ENCODE measurements at regions not wholly inside any gene's neighbourhood (a gene's known extent, or its start where the extent isn't known, plus 50 kb on each side); places are given as distances from the start of the nearest gene placed in this dataset.

DNA sequence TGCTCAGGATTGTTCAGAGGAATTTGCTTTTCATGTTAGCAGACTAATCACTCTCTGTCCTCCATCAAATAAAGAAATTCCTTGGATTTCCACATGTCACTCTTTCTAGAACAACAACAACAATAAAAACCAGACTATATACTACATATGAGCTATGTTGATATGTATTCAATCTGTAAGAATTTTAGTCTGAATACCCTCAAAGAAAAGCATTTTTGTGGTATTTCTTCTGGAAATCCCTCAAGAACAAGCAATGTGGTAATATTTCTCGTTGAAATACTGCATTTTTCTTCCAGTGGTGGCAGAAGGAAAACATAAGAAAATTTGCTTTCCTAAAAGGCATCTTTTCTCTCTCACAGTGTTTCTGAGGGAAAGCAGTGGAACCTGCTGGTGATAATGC lies 312.6 kb upstream of the RSPO3 start:
- Histone ChIP-seq H4K20me1 (ENCODE audit: control insufficient read depth, insufficient read depth, low read depth, low read length) (no peaks in the 10 kb centered on the region), H3K4me1 (ENCODE audit: control insufficient read depth, low read length) (no peaks in the 10 kb centered on the region), H3F3A (ENCODE audit: control insufficient read depth, insufficient read depth) (no peaks in the 10 kb centered on the region), H3K27me3 (ENCODE audit: control insufficient read depth, low read length) (peaks cover 12% of the 10 kb centered on the region; the same call in 1 of the 2 replicates), H3K9me2 (replicated peaks; ENCODE audit: control insufficient read depth, low read length) (no peaks in the 10 kb centered on the region), H3K4me3 (ENCODE audit: low read length) (no peak overlapping the region), H3K4me2 (ENCODE audit: low read length) (no peak overlapping the region), H3K36me3 (ENCODE audit: control insufficient read depth, low read length) (no peaks in the 10 kb centered on the region), H3K79me2 (ENCODE audit: control insufficient read depth, low read length) (no peaks in the 10 kb centered on the region), H3K9me3 (ENCODE audit: control insufficient read depth, insufficient read depth, low read length) (no peaks in the 10 kb centered on the region), H3K27ac (ENCODE audit: low read depth, low read length) (no peak overlapping the region)
- TF ChIP-seq, protein P1, sequence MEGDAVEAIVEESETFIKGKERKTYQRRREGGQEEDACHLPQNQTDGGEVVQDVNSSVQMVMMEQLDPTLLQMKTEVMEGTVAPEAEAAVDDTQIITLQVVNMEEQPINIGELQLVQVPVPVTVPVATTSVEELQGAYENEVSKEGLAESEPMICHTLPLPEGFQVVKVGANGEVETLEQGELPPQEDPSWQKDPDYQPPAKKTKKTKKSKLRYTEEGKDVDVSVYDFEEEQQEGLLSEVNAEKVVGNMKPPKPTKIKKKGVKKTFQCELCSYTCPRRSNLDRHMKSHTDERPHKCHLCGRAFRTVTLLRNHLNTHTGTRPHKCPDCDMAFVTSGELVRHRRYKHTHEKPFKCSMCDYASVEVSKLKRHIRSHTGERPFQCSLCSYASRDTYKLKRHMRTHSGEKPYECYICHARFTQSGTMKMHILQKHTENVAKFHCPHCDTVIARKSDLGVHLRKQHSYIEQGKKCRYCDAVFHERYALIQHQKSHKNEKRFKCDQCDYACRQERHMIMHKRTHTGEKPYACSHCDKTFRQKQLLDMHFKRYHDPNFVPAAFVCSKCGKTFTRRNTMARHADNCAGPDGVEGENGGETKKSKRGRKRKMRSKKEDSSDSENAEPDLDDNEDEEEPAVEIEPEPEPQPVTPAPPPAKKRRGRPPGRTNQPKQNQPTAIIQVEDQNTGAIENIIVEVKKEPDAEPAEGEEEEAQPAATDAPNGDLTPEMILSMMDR (IDR thresholded peaks at IDR 0.05; ENCODE audit: low read depth, low read length, poor library complexity, severe bottlenecking): no peak
- TF ChIP-seq EZH2phosphoT487 (IDR thresholded peaks at IDR 0.05; ENCODE audit: borderline replicate concordance, low read length): no peak

DNA sequence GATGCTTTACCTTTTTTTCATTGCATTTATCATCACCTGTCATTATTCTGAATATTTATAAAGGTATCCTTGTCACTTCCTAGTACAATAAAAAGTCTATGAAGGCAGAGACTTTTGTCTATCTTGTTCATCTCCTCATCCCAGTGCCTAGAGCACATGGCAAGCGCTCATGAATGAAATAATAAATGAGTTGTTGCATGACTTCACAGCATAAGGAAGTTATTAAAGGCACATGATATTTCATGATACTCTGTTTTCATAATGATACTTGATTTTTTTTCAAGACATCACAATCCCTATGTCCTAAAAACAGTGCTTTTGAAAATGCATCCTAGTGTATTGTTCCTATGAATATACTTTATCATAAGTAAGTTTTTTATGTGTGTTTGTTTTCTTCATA lies 310.6 kb upstream of the RSPO3 start:
- no peak for TF ChIP-seq EZH2phosphoT487 (IDR thresholded peaks at IDR 0.05; ENCODE audit: borderline replicate concordance, low read length)
- TF ChIP-seq, protein P1 (IDR thresholded peaks at IDR 0.05; ENCODE audit: low read depth, low read length, poor library complexity, severe bottlenecking): no peak
- Histone ChIP-seq H3K4me2 (ENCODE audit: low read length) (no peak overlapping the region), H3K4me1 (ENCODE audit: control insufficient read depth, low read length) (no peaks in the 10 kb centered on the region), H3K4me3 (ENCODE audit: low read length) (no peak overlapping the region), H3K9me2 (replicated peaks; ENCODE audit: control insufficient read depth, low read length) (no peaks in the 10 kb centered on the region), H3K9me3 (ENCODE audit: control insufficient read depth, insufficient read depth, low read length) (no peaks in the 10 kb centered on the region), H3K27ac (ENCODE audit: low read depth, low read length) (no peak overlapping the region), H3K27me3 (ENCODE audit: control insufficient read depth, low read length) (peaks cover 3% of the 10 kb centered on the region; the same call in 1 of the 2 replicates), H4K20me1 (ENCODE audit: control insufficient read depth, insufficient read depth, low read depth, low read length) (no peaks in the 10 kb centered on the region), H3F3A (ENCODE audit: control insufficient read depth, insufficient read depth) (no peaks in the 10 kb centered on the region), H3K79me2 (ENCODE audit: control insufficient read depth, low read length) (no peaks in the 10 kb centered on the region), H3K36me3 (ENCODE audit: control insufficient read depth, low read length) (no peaks in the 10 kb centered on the region)

DNA sequence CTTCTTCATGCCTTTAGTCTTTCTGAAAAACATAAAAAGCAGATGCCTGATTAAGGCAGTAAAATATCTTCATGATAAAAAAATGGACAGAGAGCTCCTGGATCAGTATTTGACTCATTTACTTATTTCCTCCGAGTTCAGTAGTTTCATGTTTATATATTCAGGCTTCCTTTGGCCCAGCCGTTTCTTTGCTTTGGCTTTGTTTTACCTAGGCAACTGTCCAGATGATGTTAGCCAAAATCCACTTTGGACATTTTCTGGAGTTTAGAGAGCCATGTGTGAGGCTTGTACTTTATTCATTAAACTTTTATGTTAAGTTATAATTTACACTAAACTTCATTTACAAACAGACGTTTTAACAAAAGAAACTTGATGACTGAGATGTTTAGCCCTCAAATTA lies 307.1 kb upstream of the RSPO3 start:
- H4K20me1 ChIP-seq (ENCODE audit: control insufficient read depth, insufficient read depth, low read depth, low read length): no peaks in the 10 kb centered on the region
- no peaks in the 10 kb centered on the region for H3K4me1 ChIP-seq (ENCODE audit: control insufficient read depth, low read length)
- no peaks in the 10 kb centered on the region for H3F3A ChIP-seq (ENCODE audit: control insufficient read depth, insufficient read depth)
- H3K9me3 ChIP-seq (ENCODE audit: control insufficient read depth, insufficient read depth, low read length): no peaks in the 10 kb centered on the region
- no peaks in the 10 kb centered on the region for H3K79me2 ChIP-seq (ENCODE audit: control insufficient read depth, low read length)
- H3K27ac ChIP-seq (ENCODE audit: low read depth, low read length): no peak overlapping the region
- H3K4me2 ChIP-seq (ENCODE audit: low read length): no peak overlapping the region
- no peaks in the 10 kb centered on the region for H3K9me2 ChIP-seq (replicated peaks; ENCODE audit: control insufficient read depth, low read length)
- H3K36me3 ChIP-seq (ENCODE audit: control insufficient read depth, low read length): no peaks in the 10 kb centered on the region
- H3K4me3 ChIP-seq (ENCODE audit: low read length): no peak overlapping the region
- TF ChIP-seq, protein P1 (IDR thresholded peaks at IDR 0.05; ENCODE audit: low read depth, low read length, poor library complexity, severe bottlenecking): no peak
- no peak for TF ChIP-seq EZH2phosphoT487 (IDR thresholded peaks at IDR 0.05; ENCODE audit: borderline replicate concordance, low read length)
- H3K27me3 ChIP-seq (ENCODE audit: control insufficient read depth, low read length): no peaks in the 10 kb centered on the region

DNA sequence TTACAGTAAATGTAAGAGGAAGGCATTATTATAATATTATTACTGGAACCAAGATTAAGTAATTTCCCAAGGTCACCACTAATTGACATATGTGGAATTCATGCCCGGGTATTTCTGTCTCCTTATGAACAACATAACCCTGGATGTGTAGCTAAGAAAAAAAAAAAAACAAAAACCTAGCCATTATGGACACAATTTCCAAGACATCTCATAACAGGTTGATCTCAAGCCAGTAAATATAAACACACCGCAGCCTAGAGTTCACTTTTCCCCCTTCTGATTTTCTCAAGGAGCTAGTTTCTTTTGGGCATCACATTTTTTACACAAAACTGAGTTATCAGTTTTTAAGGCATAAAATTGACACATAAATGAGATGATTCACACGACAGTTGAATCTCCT lies 306.5 kb upstream of the RSPO3 start:
- no peak overlapping the region for H3K4me3 ChIP-seq (ENCODE audit: low read length)
- TF ChIP-seq, protein P1 (IDR thresholded peaks at IDR 0.05; ENCODE audit: low read depth, low read length, poor library complexity, severe bottlenecking): no peak
- no peak for TF ChIP-seq EZH2phosphoT487 (IDR thresholded peaks at IDR 0.05; ENCODE audit: borderline replicate concordance, low read length)
- no peak overlapping the region for H3K4me2 ChIP-seq (ENCODE audit: low read length)
- no peaks in the 10 kb centered on the region for H3F3A ChIP-seq (ENCODE audit: control insufficient read depth, insufficient read depth)
- no peaks in the 10 kb centered on the region for H3K4me1 ChIP-seq (ENCODE audit: control insufficient read depth, low read length)
- H3K27me3 ChIP-seq (ENCODE audit: control insufficient read depth, low read length): no peaks in the 10 kb centered on the region
- H3K27ac ChIP-seq (ENCODE audit: low read depth, low read length): no peak overlapping the region
- no peaks in the 10 kb centered on the region for H3K9me2 ChIP-seq (replicated peaks; ENCODE audit: control insufficient read depth, low read length)
- no peaks in the 10 kb centered on the region for H3K79me2 ChIP-seq (ENCODE audit: control insufficient read depth, low read length)
- no peaks in the 10 kb centered on the region for H4K20me1 ChIP-seq (ENCODE audit: control insufficient read depth, insufficient read depth, low read depth, low read length)
- no peaks in the 10 kb centered on the region for H3K9me3 ChIP-seq (ENCODE audit: control insufficient read depth, insufficient read depth, low read length)
- H3K36me3 ChIP-seq (ENCODE audit: control insufficient read depth, low read length): no peaks in the 10 kb centered on the region
